Liver (tissue), 8 donors: ENCODE measurements at regions not wholly inside any gene's neighbourhood (a gene's known extent, or its start where the extent isn't known, plus 50 kb on each side); places are given as distances from the start of the nearest gene placed in this dataset.

Experiments
- DNase-seq: peaks from one replicate; pipeline ENCODE4 v3.0.0-alpha.2; 2017; ENCODE audit warnings: low spot score
- H3K27ac ChIP-seq, 2 donors: one replicate each; pipeline ENCODE4 v1.7.0; 2013; ENCODE audit warnings: inconsistent platforms in 2 of 2, low read length in 2 of 2, control low read depth in 1 of 2, low read depth in 1 of 2, mild to moderate bottlenecking in 1 of 2
- H3K27me3 ChIP-seq, 4 donors: one replicate each; pipeline versions ENCODE4 v1.6.1 to v1.7.0; 2013; ENCODE audit warnings: low read length in 3 of 4, inconsistent platforms in 1 of 4, mild to moderate bottlenecking in 1 of 4, moderate library complexity in 1 of 4; ENCODE audit not compliant: control insufficient read depth in 4 of 4, insufficient read depth in 4 of 4
- H3K36me3 ChIP-seq, 4 donors: one replicate each; pipeline versions ENCODE4 v1.6.1 to v1.7.0; 2013; ENCODE audit warnings: low read length in 3 of 4, mild to moderate bottlenecking in 3 of 4, low read depth in 1 of 4, moderate library complexity in 1 of 4; ENCODE audit not compliant: control insufficient read depth in 4 of 4, insufficient read depth in 3 of 4
- H3K4me1 ChIP-seq, 4 donors: one replicate each; pipeline versions ENCODE4 v1.6.1 to v1.7.0; 2013; ENCODE audit warnings: low read length in 3 of 4, mild to moderate bottlenecking in 3 of 4, moderate library complexity in 1 of 4; ENCODE audit not compliant: control insufficient read depth in 4 of 4, insufficient read depth in 4 of 4
- H3K4me3 ChIP-seq, 3 donors: one replicate each; pipeline versions ENCODE4 v1.6.1 to v1.7.0; 2013; ENCODE audit warnings: low read length in 3 of 3, control low read depth in 1 of 3, low read depth in 1 of 3, mild to moderate bottlenecking in 1 of 3
- H3K9ac ChIP-seq, 2 donors: one replicate each; pipeline ENCODE4 v1.7.0; 2013; ENCODE audit warnings: low read length in 2 of 2, mild to moderate bottlenecking in 2 of 2, moderate library complexity in 2 of 2, control low read depth in 1 of 2, low read depth in 1 of 2
- H3K9me3 ChIP-seq, 4 donors: one replicate each; pipeline versions ENCODE4 v1.6.1 to v1.7.0; 2013; ENCODE audit warnings: low read length in 3 of 4; ENCODE audit not compliant: control insufficient read depth in 4 of 4
- ATF3 ChIP-seq: IDR thresholded peaks from 2 replicates; pipeline ENCODE4 v1.6.1; 2016; ENCODE audit warnings: antibody characterized with exemption
- CTCF ChIP-seq: fragments of 150-350 bp; IDR thresholded peaks from 2 replicates; pipeline ENCODE4 v1.5.1; 2017; ENCODE audit warnings: improper control_type of control experiment, low read depth, low read length; ENCODE audit not compliant: missing input control
- EGR1 ChIP-seq, 2 donors: IDR thresholded peaks; 2 replicates each; pipeline ENCODE4 v1.6.1; 2016 to 2018; ENCODE audit warnings: antibody characterized with exemption in 2 of 2, low read depth in 2 of 2
- FOXA1 ChIP-seq: IDR thresholded peaks from 2 replicates; pipeline ENCODE4 v1.6.1; 2016; ENCODE audit warnings: antibody characterized with exemption
- GABPA ChIP-seq, 2 donors: IDR thresholded peaks in 1 of 2; conservative IDR thresholded peaks in 1 of 2; 2 replicates each; pipeline ENCODE4 v1.6.1; 2016; ENCODE audit warnings: antibody characterized with exemption in 2 of 2, mild to moderate bottlenecking in 1 of 2, moderate library complexity in 1 of 2
- HNF4G ChIP-seq: IDR thresholded peaks from 2 replicates; pipeline ENCODE4 v1.6.1; 2016; ENCODE audit warnings: antibody characterized with exemption
- JUND ChIP-seq, 2 donors: IDR thresholded peaks; 2 replicates each; pipeline ENCODE4 v1.6.1; 2016; ENCODE audit warnings: antibody characterized with exemption in 2 of 2
- MAX ChIP-seq: IDR thresholded peaks from 2 replicates; pipeline ENCODE4 v1.6.1; 2016; ENCODE audit warnings: antibody characterized with exemption
- RAD21 ChIP-seq, 2 donors: IDR thresholded peaks; 2 replicates each; pipeline ENCODE4 v1.6.1; 2016; ENCODE audit warnings: antibody characterized with exemption in 2 of 2, mild to moderate bottlenecking in 2 of 2
- REST ChIP-seq: IDR thresholded peaks from 2 replicates; pipeline ENCODE4 v1.6.1; 2016; ENCODE audit warnings: antibody characterized with exemption, mild to moderate bottlenecking
- SP1 ChIP-seq: IDR thresholded peaks from 2 replicates; pipeline ENCODE4 v1.6.1; 2018; ENCODE audit warnings: antibody characterized with exemption, mild to moderate bottlenecking
- whole genome bisulfite sequencing: extraction: QIAGEN DNeasy Blood & Tissue Kit; methylation state at CpG from one replicate; pipeline ENCODE4 v1.1.7; 2013; 5-methylcytosine and 5-hydroxymethylcytosine counted together
- donor health status: healthy.
- donor health status: healthy.
- donor health status: healthy.
- donor health status: healthy.
- donor health status: healthy.

GRCh38 chr4:105015750-105016149 lies 130.9 kb upstream of the TET2 start:
- TF ChIP-seq RAD21 (IDR thresholded peaks at IDR 0.05) = no peak
- TF ChIP-seq JUND (IDR thresholded peaks at IDR 0.05) = no peak
- TF ChIP-seq GABPA (IDR thresholded peaks at IDR 0.05 in 1 of 2, conservative IDR thresholded peaks at IDR 0.05 in 1 of 2) = no peak
- no peak for TF ChIP-seq REST
- TF ChIP-seq FOXA1 = no peak
- TF ChIP-seq ATF3 = no peak
- no peak for TF ChIP-seq CTCF
- no peak for TF ChIP-seq MAX
- TF ChIP-seq EGR1 (IDR thresholded peaks at IDR 0.05; ENCODE audit: low read depth in 2 of 2) = no peak
- TF ChIP-seq SP1 = no peak
- no peak for TF ChIP-seq HNF4G
- WGBS = 89% methylated on average over 3 of the region's 3 CpGs
- H3K4me3 ChIP-seq = peak overlapping the region in 2 of 3 donors; percentile 14 to 49
- peaks cover 0 to 3% (median 0%) of the 10 kb centered on the region in 4 donors for H3K9me3 ChIP-seq
- H3K27me3 ChIP-seq = no peaks in the 10 kb centered on the region
- no peaks in the 10 kb centered on the region for H3K36me3 ChIP-seq
- no peak overlapping the region for H3K9ac ChIP-seq
- no peak for DNase-seq
- H3K4me1 ChIP-seq = no peaks in the 10 kb centered on the region
- H3K27ac ChIP-seq = no peak overlapping the region

GRCh38 chr4:105022811-105023667 lies 123.6 kb upstream of the TET2 start:
- H3K4me3 ChIP-seq = peak overlapping the region in 2 of 3 donors; percentile 12 to 33
- H3K9me3 ChIP-seq = peaks cover 0 to 13% (median 5%) of the 10 kb centered on the region in 4 donors
- no peak for DNase-seq
- H3K36me3 ChIP-seq = no peaks in the 10 kb centered on the region
- no peaks in the 10 kb centered on the region for H3K27me3 ChIP-seq
- H3K27ac ChIP-seq = no peak overlapping the region
- no peaks in the 10 kb centered on the region for H3K4me1 ChIP-seq
- H3K9ac ChIP-seq = no peak overlapping the region
- WGBS = 62% methylated on average over 6 of the region's 6 CpGs
- TF ChIP-seq ATF3 = no peak
- TF ChIP-seq CTCF = no peak
- no peak for TF ChIP-seq RAD21 (IDR thresholded peaks at IDR 0.05)
